ENCODE measurements at regions not wholly inside any gene's neighbourhood (a gene's known extent, or its start where the extent isn't known, plus 50 kb on each side); places are given as distances from the start of the nearest gene placed in this dataset.
"Not testable (repeated sequence)": the region's sequence is repeated elsewhere in the genome, so short reads cannot be mapped to it uniquely, and the experiment has no call there.

GRCh38 chr12:93991829-93992461 lies 156.4 kb upstream of the PLXNC1 start:
- H3K27me3 ChIP-seq: no peaks in the 10 kb centered on the region
- H3K4me3 ChIP-seq (ENCODE audit: low read depth, low read length): no peak overlapping the region
- no peak for DNase-seq
- no peaks in the 10 kb centered on the region for H3K4me1 ChIP-seq
- H3K9me3 ChIP-seq: no peaks in the 10 kb centered on the region
- no peaks in the 10 kb centered on the region for H3K36me3 ChIP-seq
- no peak for TF ChIP-seq CTCF (IDR thresholded peaks at IDR 0.05; ENCODE audit: low read depth, low read length)

GRCh38 chr12:93994721-93995120 lies 153.7 kb upstream of the PLXNC1 start:
- no peak for DNase-seq
- Histone ChIP-seq H3K4me3 (ENCODE audit: low read depth, low read length) (no peak overlapping the region), H3K27me3 (no peaks in the 10 kb centered on the region), H3K9me3 (no peaks in the 10 kb centered on the region), H3K36me3 (no peaks in the 10 kb centered on the region), H3K4me1 (no peaks in the 10 kb centered on the region)
- TF ChIP-seq CTCF (IDR thresholded peaks at IDR 0.05; ENCODE audit: low read depth, low read length): no peak

- H3K9me3 ChIP-seq: no peaks in the 10 kb centered on the region
- H3K4me3 ChIP-seq (ENCODE audit: low read depth, low read length): no peak overlapping the region
- no peak for TF ChIP-seq CTCF (IDR thresholded peaks at IDR 0.05; ENCODE audit: low read depth, low read length)
- DNase-seq: no peak
- no peaks in the 10 kb centered on the region for H3K36me3 ChIP-seq
- no peaks in the 10 kb centered on the region for H3K4me1 ChIP-seq
- H3K27me3 ChIP-seq: no peaks in the 10 kb centered on the region
Measured at GRCh38 chr12:93996321-93996720, 152.1 kb upstream of the PLXNC1 start.

- DNase-seq: no peak
- no peak overlapping the region for H3K4me3 ChIP-seq (ENCODE audit: low read depth, low read length)
- H3K27me3 ChIP-seq: no peaks in the 10 kb centered on the region
- no peaks in the 10 kb centered on the region for H3K9me3 ChIP-seq
- no peaks in the 10 kb centered on the region for H3K4me1 ChIP-seq
- no peaks in the 10 kb centered on the region for H3K36me3 ChIP-seq
- no peak for TF ChIP-seq CTCF (IDR thresholded peaks at IDR 0.05; ENCODE audit: low read depth, low read length)
Measured at GRCh38 chr12:94001691-94002090, 146.7 kb upstream of the PLXNC1 start.

GRCh38 chr12:94002925-94003324 lies 145.5 kb upstream of the PLXNC1 start:
- DNase-seq; H3K4me1 ChIP-seq; H3K36me3 ChIP-seq; H3K27me3 ChIP-seq; H3K9me3 ChIP-seq; H3K4me3 ChIP-seq (ENCODE audit: low read depth, low read length): not testable (repeated sequence)

GRCh38 chr12:94007833-94008232 lies 140.5 kb upstream of the PLXNC1 start:
- DNase-seq; H3K9me3 ChIP-seq; H3K4me1 ChIP-seq; H3K27me3 ChIP-seq; H3K36me3 ChIP-seq; H3K4me3 ChIP-seq (ENCODE audit: low read depth, low read length): not testable (repeated sequence)

GRCh38 chr12:94010307-94010706 lies 138.1 kb upstream of the PLXNC1 start:
- Histone ChIP-seq H3K36me3 (no peaks in the 10 kb centered on the region), H3K9me3 (no peaks in the 10 kb centered on the region), H3K4me3 (ENCODE audit: low read depth, low read length) (no peak overlapping the region), H3K27me3 (peaks cover 4% of the 10 kb centered on the region; the same call in 1 of the 2 replicates), H3K4me1 (no peaks in the 10 kb centered on the region)
- no peak for DNase-seq
- no peak for TF ChIP-seq CTCF (IDR thresholded peaks at IDR 0.05; ENCODE audit: low read depth, low read length)
